ENCODE measurements at regions not wholly inside any gene's neighbourhood (a gene's known extent, or its start where the extent isn't known, plus 50 kb on each side); places are given as distances from the start of the nearest gene placed in this dataset.

GRCh38 chr3:159896543-159896942 lies 92.1 kb upstream of the IL12A start:
- no peak for DNase-seq (ENCODE audit: low spot score)

GRCh38 chr3:159897331-159898075 lies 91.1 kb upstream of the IL12A start:
- peak; percentile 49 for DNase-seq (ENCODE audit: low spot score)

- DNase-seq (ENCODE audit: low spot score), result no peak
Observed at GRCh38 chr3:159898147-159898546, 90.5 kb upstream of the IL12A start.

GRCh38 chr3:159899166-159899565 lies 89.5 kb upstream of the IL12A start:
- DNase-seq (ENCODE audit: low spot score), result peak; percentile 50

GRCh38 chr3:159902546-159903314 lies 85.9 kb upstream of the IL12A start:
- DNase-seq (ENCODE audit: low spot score), result no peak

- DNase-seq (ENCODE audit: low spot score), result no peak
Observed at GRCh38 chr3:159904455-159904854, 84.2 kb upstream of the IL12A start.

GRCh38 chr3:159904911-159905310 lies 83.7 kb upstream of the IL12A start:
- no peak for DNase-seq (ENCODE audit: low spot score)

GRCh38 chr3:159907828-159908227 lies 80.8 kb upstream of the IL12A start:
- no peak for DNase-seq (ENCODE audit: low spot score)

GRCh38 chr3:159910991-159911663 lies 77.5 kb upstream of the IL12A start:
- DNase-seq (ENCODE audit: low spot score), result no peak

- DNase-seq (ENCODE audit: low spot score), result no peak
Observed at GRCh38 chr3:159911664-159912037, 77.0 kb upstream of the IL12A start.

GRCh38 chr3:159913712-159914414 lies 74.8 kb upstream of the IL12A start:
- DNase-seq (ENCODE audit: low spot score), result peak; percentile 26

- no peak for DNase-seq (ENCODE audit: low spot score)
Observed at GRCh38 chr3:159914426-159914825, 74.2 kb upstream of the IL12A start.

GRCh38 chr3:159916052-159916451 lies 72.6 kb upstream of the IL12A start:
- DNase-seq (ENCODE audit: low spot score), result no peak

GRCh38 chr3:159917141-159917540 lies 71.5 kb upstream of the IL12A start:
- DNase-seq (ENCODE audit: low spot score), result no peak

- DNase-seq (ENCODE audit: low spot score), result no peak
Observed at GRCh38 chr3:159919873-159920272, 68.8 kb upstream of the IL12A start.

GRCh38 chr3:159922193-159922840 lies 66.3 kb upstream of the IL12A start:
- no peak for DNase-seq (ENCODE audit: low spot score)

- DNase-seq (ENCODE audit: low spot score), result no peak
Observed at GRCh38 chr3:159922861-159923312, 65.7 kb upstream of the IL12A start.

GRCh38 chr3:159923336-159923735 lies 65.3 kb upstream of the IL12A start:
- DNase-seq (ENCODE audit: low spot score), result no peak

- no peak for DNase-seq (ENCODE audit: low spot score)
Observed at GRCh38 chr3:159923956-159924355, 64.7 kb upstream of the IL12A start.

GRCh38 chr3:159924411-159924810 lies 64.2 kb upstream of the IL12A start:
- peak; percentile 26 for DNase-seq (ENCODE audit: low spot score)

GRCh38 chr3:159925248-159925647 lies 63.4 kb upstream of the IL12A start:
- DNase-seq (ENCODE audit: low spot score), result no peak

GRCh38 chr3:159926573-159926972 lies 62.1 kb upstream of the IL12A start:
- no peak for DNase-seq (ENCODE audit: low spot score)
